Loucy (cell line): ENCODE measurements at regions not wholly inside any gene's neighbourhood (a gene's known extent, or its start where the extent isn't known, plus 50 kb on each side); places are given as distances from the start of the nearest gene placed in this dataset.

Experiments
- H2AFZ ChIP-seq: fragments of 200-600 bp; sonication (generic); 2 replicates; pipeline ENCODE4 v1.6.0; 2016; ENCODE audit warnings: antibody characterized with exemption, mild to moderate bottlenecking, low read length, moderate library complexity
- H3F3A ChIP-seq: fragments of 200-600 bp; 2 replicates; pipeline ENCODE4 v1.6.0; 2016; ENCODE audit warnings: antibody characterized with exemption, low read depth, mild to moderate bottlenecking
- H3K27me3 ChIP-seq: fragments of 200-600 bp; sonication (generic); 2 replicates; pipeline ENCODE4 v1.6.1; 2014; ENCODE audit warnings: low read length, mild to moderate bottlenecking; ENCODE audit not compliant: insufficient read depth, poor library complexity, severe bottlenecking
- H3K36me3 ChIP-seq: fragments of 200-600 bp; sonication (generic); 2 replicates; pipeline ENCODE4 v1.6.1; 2016; ENCODE audit warnings: low read length; ENCODE audit not compliant: insufficient read depth
- H3K4me1 ChIP-seq: fragments of 200-600 bp; sonication (generic); 2 replicates; pipeline ENCODE4 v1.5.1; 2014; ENCODE audit warnings: low read length, mild to moderate bottlenecking; ENCODE audit not compliant: insufficient read depth, poor library complexity, severe bottlenecking
- H3K4me2 ChIP-seq: fragments of 200-600 bp; sonication (generic); 2 replicates; pipeline ENCODE4 v1.6.0; 2014; ENCODE audit warnings: antibody characterized with exemption, low read length, low read depth, mild to moderate bottlenecking; ENCODE audit not compliant: poor library complexity, severe bottlenecking
- H3K4me3 ChIP-seq: fragments of 200-600 bp; sonication (generic); 2 replicates; pipeline ENCODE4 v1.5.1; 2014; ENCODE audit warnings: low read length, mild to moderate bottlenecking, mixed read lengths; ENCODE audit not compliant: poor library complexity, severe bottlenecking
- H3K79me2 ChIP-seq: fragments of 200-600 bp; sonication (generic); 2 replicates; pipeline ENCODE4 v1.6.1; 2014; ENCODE audit warnings: low read length; ENCODE audit not compliant: insufficient read depth
- H3K9ac ChIP-seq: fragments of 200-600 bp; sonication (generic); 2 replicates; pipeline ENCODE4 v1.6.0; 2014; ENCODE audit warnings: mild to moderate bottlenecking, low read depth, low read length, moderate library complexity; ENCODE audit not compliant: poor library complexity, severe bottlenecking
- H3K9me2 ChIP-seq: fragments of 200-600 bp; sonication (generic); replicated peaks from 2 replicates; pipeline ENCODE4 v1.6.1; 2016; ENCODE audit warnings: low read depth, low read length, mixed read lengths
- H3K9me3 ChIP-seq: fragments of 200-600 bp; sonication (generic); 2 replicates; pipeline ENCODE4 v1.6.1; 2014; ENCODE audit warnings: mild to moderate bottlenecking, antibody characterized with exemption, low read length, low read depth; ENCODE audit not compliant: insufficient read depth
- H4K20me1 ChIP-seq: fragments of 200-600 bp; sonication (generic); 2 replicates; pipeline ENCODE4 v1.6.0; 2014; ENCODE audit warnings: antibody characterized with exemption, low read length, mild to moderate bottlenecking; ENCODE audit not compliant: insufficient read depth, poor library complexity, severe bottlenecking
- EZH2phosphoT487 ChIP-seq: fragments of 200-600 bp; IDR thresholded peaks from 2 replicates; pipeline ENCODE4 v1.6.1; 2018; ENCODE audit warnings: antibody characterized with exemption, mild to moderate bottlenecking, moderate library complexity, borderline replicate concordance
- TF ChIP-seq, protein P1 (sequence below): fragments of 200-600 bp; sonication (generic); conservative IDR thresholded peaks from 2 replicates; pipeline ENCODE4 v1.5.1; 2014; ENCODE audit warnings: mild to moderate bottlenecking, antibody characterized with exemption, low read length

DNA sequence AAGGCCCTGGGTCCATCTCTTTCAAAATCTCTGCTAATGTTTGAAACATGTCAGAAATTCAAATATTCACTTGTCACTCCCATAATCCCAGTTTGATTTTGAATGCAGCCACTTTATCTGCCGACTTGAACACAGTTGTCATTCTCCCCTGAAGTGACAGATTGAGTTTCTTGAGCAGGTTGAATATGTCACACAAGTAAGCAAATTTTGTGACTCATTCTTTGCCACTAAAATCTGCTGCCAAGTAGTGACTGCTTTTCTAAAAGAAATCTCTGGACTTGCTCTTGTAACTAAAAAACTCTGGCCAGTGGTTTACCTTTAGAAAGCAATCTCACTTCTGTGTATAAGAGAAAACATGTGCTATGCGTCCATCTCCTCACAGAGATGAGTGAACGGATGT is 357.1 kb downstream of the LMO7 start:
- Histone ChIP-seq H3K79me2 (no peaks in the 10 kb centered on the region), H3K9ac (no peak overlapping the region), H3K4me3 (no peak overlapping the region), H3K9me3 (no peaks in the 10 kb centered on the region), H3K27me3 (no peaks in the 10 kb centered on the region), H3K4me1 (no peaks in the 10 kb centered on the region), H3F3A (no peaks in the 10 kb centered on the region), H3K4me2 (no peak overlapping the region), H4K20me1 (no peaks in the 10 kb centered on the region), H2AFZ (no peak overlapping the region), H3K36me3 (no peaks in the 10 kb centered on the region), H3K9me2 (no peaks in the 10 kb centered on the region)
- TF ChIP-seq EZH2phosphoT487, result no peak
- TF ChIP-seq, protein P1, sequence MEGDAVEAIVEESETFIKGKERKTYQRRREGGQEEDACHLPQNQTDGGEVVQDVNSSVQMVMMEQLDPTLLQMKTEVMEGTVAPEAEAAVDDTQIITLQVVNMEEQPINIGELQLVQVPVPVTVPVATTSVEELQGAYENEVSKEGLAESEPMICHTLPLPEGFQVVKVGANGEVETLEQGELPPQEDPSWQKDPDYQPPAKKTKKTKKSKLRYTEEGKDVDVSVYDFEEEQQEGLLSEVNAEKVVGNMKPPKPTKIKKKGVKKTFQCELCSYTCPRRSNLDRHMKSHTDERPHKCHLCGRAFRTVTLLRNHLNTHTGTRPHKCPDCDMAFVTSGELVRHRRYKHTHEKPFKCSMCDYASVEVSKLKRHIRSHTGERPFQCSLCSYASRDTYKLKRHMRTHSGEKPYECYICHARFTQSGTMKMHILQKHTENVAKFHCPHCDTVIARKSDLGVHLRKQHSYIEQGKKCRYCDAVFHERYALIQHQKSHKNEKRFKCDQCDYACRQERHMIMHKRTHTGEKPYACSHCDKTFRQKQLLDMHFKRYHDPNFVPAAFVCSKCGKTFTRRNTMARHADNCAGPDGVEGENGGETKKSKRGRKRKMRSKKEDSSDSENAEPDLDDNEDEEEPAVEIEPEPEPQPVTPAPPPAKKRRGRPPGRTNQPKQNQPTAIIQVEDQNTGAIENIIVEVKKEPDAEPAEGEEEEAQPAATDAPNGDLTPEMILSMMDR, result no peak

- Histone ChIP-seq H3K79me2 (no peaks in the 10 kb centered on the region), H3F3A (no peaks in the 10 kb centered on the region), H3K9me2 (no peaks in the 10 kb centered on the region), H3K4me2 (no peak overlapping the region), H3K36me3 (no peaks in the 10 kb centered on the region), H3K4me1 (no peaks in the 10 kb centered on the region), H3K27me3 (no peaks in the 10 kb centered on the region), H3K9me3 (no peaks in the 10 kb centered on the region), H3K4me3 (no peak overlapping the region), H3K9ac (no peak overlapping the region), H2AFZ (no peak overlapping the region), H4K20me1 (no peaks in the 10 kb centered on the region)
- TF ChIP-seq EZH2phosphoT487, result no peak
- TF ChIP-seq, protein P1, result no peak
Observed at GRCh38 chr13:75986818-75987217, 350.7 kb downstream of the LMO7 start.

GRCh38 chr13:75985132-75985531 is 349.0 kb downstream of the LMO7 start:
- Histone ChIP-seq H3K4me1 (no peaks in the 10 kb centered on the region), H4K20me1 (no peaks in the 10 kb centered on the region), H3K9me2 (no peaks in the 10 kb centered on the region), H3K9ac (no peak overlapping the region), H3K9me3 (no peaks in the 10 kb centered on the region), H3K27me3 (no peaks in the 10 kb centered on the region), H2AFZ (no peak overlapping the region), H3K79me2 (no peaks in the 10 kb centered on the region), H3K36me3 (no peaks in the 10 kb centered on the region), H3K4me3 (no peak overlapping the region), H3F3A (no peaks in the 10 kb centered on the region), H3K4me2 (no peak overlapping the region)
- TF ChIP-seq, protein P1, result no peak
- no peak for TF ChIP-seq EZH2phosphoT487
